ENCODE measurements at regions not wholly inside any gene's neighbourhood (a gene's known extent, or its start where the extent isn't known, plus 50 kb on each side); places are given as distances from the start of the nearest gene placed in this dataset.

- TF ChIP-seq CTCF (IDR thresholded peaks at IDR 0.05; ENCODE audit: insufficient read depth, low read depth, low read length, missing control alignments) = no peak
- H3K4me3 ChIP-seq (ENCODE audit: low read depth, low read length) = no peak overlapping the region
- DNase-seq (ENCODE audit: low read depth) = no peak
Observed at GRCh38 chr7:22066522-22066921, 120.8 kb upstream of the CDCA7L start.

- no peak overlapping the region for H3K4me3 ChIP-seq (ENCODE audit: low read depth, low read length)
- DNase-seq (ENCODE audit: low read depth) = no peak
- no peak for TF ChIP-seq CTCF (IDR thresholded peaks at IDR 0.05; ENCODE audit: insufficient read depth, low read depth, low read length, missing control alignments)
Observed at GRCh38 chr7:22064816-22065215, 119.1 kb upstream of the CDCA7L start.

DNA sequence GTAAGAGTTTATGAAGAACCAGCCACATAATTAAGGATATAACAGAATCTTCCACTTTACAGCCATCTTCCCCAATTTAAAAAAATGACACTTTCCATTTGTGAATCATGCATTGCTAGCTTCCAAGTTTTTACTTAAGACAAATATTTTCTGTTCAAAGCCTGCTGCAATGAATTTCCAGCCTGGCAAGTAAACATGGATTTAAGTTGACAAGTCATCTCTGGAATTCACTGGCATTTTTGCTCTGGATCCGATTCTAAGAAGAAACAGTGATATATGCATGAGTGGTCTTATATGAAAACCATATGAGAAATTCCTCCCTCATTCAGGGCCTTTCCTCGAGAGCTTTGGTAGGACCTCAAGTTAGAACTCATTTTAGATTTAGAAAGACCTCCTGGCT, 116.1 kb upstream of the CDCA7L start:
- no peak for TF ChIP-seq CTCF (IDR thresholded peaks at IDR 0.05; ENCODE audit: insufficient read depth, low read depth, low read length, missing control alignments)
- DNase-seq (ENCODE audit: low read depth) = no peak
- H3K4me3 ChIP-seq (ENCODE audit: low read depth, low read length) = no peak overlapping the region

GRCh38 chr7:22060863-22061262, 115.2 kb upstream of the CDCA7L start:
- no peak for TF ChIP-seq CTCF (IDR thresholded peaks at IDR 0.05; ENCODE audit: insufficient read depth, low read depth, low read length, missing control alignments)
- DNase-seq (ENCODE audit: low read depth) = no peak

GRCh38 chr7:22060197-22060596, 114.5 kb upstream of the CDCA7L start:
- DNase-seq (ENCODE audit: low read depth) = no peak
- TF ChIP-seq CTCF (IDR thresholded peaks at IDR 0.05; ENCODE audit: insufficient read depth, low read depth, low read length, missing control alignments) = no peak
- H3K4me3 ChIP-seq (ENCODE audit: low read depth, low read length) = no peak overlapping the region

More at GRCh38 chr7:22060863-22061262, 115.2 kb upstream of the CDCA7L start:
- H3K4me3 ChIP-seq (ENCODE audit: low read depth, low read length) = no peak overlapping the region

DNA sequence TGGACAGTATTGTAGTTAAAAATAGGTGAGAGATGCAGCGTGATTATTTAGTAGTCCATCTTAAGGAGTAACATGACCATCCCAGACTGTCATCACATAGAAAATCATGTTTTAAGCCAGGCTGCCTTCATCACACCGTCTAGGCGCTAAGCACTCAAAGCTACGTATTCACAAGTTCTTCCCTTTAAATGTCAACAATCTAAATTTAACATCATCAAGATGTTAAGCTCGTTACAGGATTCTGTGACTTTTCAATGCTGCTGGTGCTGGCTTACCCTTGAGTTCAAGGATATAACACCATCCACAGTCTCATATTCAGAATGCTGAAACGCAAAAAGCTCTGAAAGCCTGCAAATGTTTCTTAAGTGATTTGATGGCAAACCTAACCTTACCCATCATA, 109.5 kb upstream of the CDCA7L start:
- DNase-seq (ENCODE audit: low read depth) = no peak
- TF ChIP-seq CTCF (IDR thresholded peaks at IDR 0.05; ENCODE audit: insufficient read depth, low read depth, low read length, missing control alignments) = no peak
- no peak overlapping the region for H3K4me3 ChIP-seq (ENCODE audit: low read depth, low read length)

- DNase-seq (ENCODE audit: low read depth) = no peak
- no peak for TF ChIP-seq CTCF (IDR thresholded peaks at IDR 0.05; ENCODE audit: insufficient read depth, low read depth, low read length, missing control alignments)
- H3K4me3 ChIP-seq (ENCODE audit: low read depth, low read length) = no peak overlapping the region
Observed at GRCh38 chr7:22052674-22053365, 107.1 kb upstream of the CDCA7L start.

Measured in GM12865 (cell line).